ENCODE measurements at regions not wholly inside any gene's neighbourhood (a gene's known extent, or its start where the extent isn't known, plus 50 kb on each side); places are given as distances from the start of the nearest gene placed in this dataset.

- Histone ChIP-seq H3K27me3 (ENCODE audit: control insufficient read depth, insufficient read depth, low read length) (no peaks in the 10 kb centered on the region), H3K4me3 (ENCODE audit: low read depth, low read length) (no peak overlapping the region), H3K36me3 (ENCODE audit: control insufficient read depth, insufficient read depth, low read length) (no peaks in the 10 kb centered on the region)
- TF ChIP-seq CTCF (IDR thresholded peaks at IDR 0.05; ENCODE audit: insufficient read depth, low read depth, low read length): no peak
- no peak for DNase-seq (ENCODE audit: low read depth)
- POLR2A ChIA-PET: no interaction called here
- CTCF ChIA-PET: interaction anchor here (1.0 to 1.7 kb wide), 2 partner anchors 9 to 10 kb away, joined by 3 to 4 read pairs; no protein-coding TSS in a partner anchor
Observed at GRCh38 chr14:59009967-59010366, 178.5 kb upstream of the DAAM1 start.

- H3K36me3 ChIP-seq (ENCODE audit: control insufficient read depth, insufficient read depth, low read length): no peaks in the 10 kb centered on the region
- no peak for TF ChIP-seq CTCF (IDR thresholded peaks at IDR 0.05; ENCODE audit: insufficient read depth, low read depth, low read length)
- ChIA-PET CTCF (no interaction called here), POLR2A (no interaction called here)
- no peaks in the 10 kb centered on the region for H3K27me3 ChIP-seq (ENCODE audit: control insufficient read depth, insufficient read depth, low read length)
- DNase-seq (ENCODE audit: low read depth): no peak
- no peak overlapping the region for H3K4me3 ChIP-seq (ENCODE audit: low read depth, low read length)
Observed at GRCh38 chr14:59013672-59014298, 174.7 kb upstream of the DAAM1 start.

- no peak overlapping the region for H3K4me3 ChIP-seq (ENCODE audit: low read depth, low read length)
- no peaks in the 10 kb centered on the region for H3K36me3 ChIP-seq (ENCODE audit: control insufficient read depth, insufficient read depth, low read length)
- no peak for TF ChIP-seq CTCF (IDR thresholded peaks at IDR 0.05; ENCODE audit: insufficient read depth, low read depth, low read length)
- CTCF ChIA-PET: interaction anchor here (1.8 kb wide), 1 partner anchor 11 kb away, joined by 4 read pairs; no protein-coding TSS in a partner anchor
- H3K27me3 ChIP-seq (ENCODE audit: control insufficient read depth, insufficient read depth, low read length): no peaks in the 10 kb centered on the region
- POLR2A ChIA-PET: no interaction called here
- no peak for DNase-seq (ENCODE audit: low read depth)
Observed at GRCh38 chr14:59015482-59015881, 173.0 kb upstream of the DAAM1 start.

GRCh38 chr14:59017285-59017965, 171.0 kb upstream of the DAAM1 start:
- Histone ChIP-seq H3K36me3 (ENCODE audit: control insufficient read depth, insufficient read depth, low read length) (no peaks in the 10 kb centered on the region), H3K4me3 (ENCODE audit: low read depth, low read length) (no peak overlapping the region), H3K27me3 (ENCODE audit: control insufficient read depth, insufficient read depth, low read length) (no peaks in the 10 kb centered on the region)
- no peak for TF ChIP-seq CTCF (IDR thresholded peaks at IDR 0.05; ENCODE audit: insufficient read depth, low read depth, low read length)
- POLR2A ChIA-PET: no interaction called here
- DNase-seq (ENCODE audit: low read depth): no peak
- CTCF ChIA-PET: interaction anchor here (1.0 to 1.4 kb wide), 2 partner anchors 76 to 516 kb away, joined by 3 read pairs; no protein-coding TSS in a partner anchor

- no peak for TF ChIP-seq CTCF (IDR thresholded peaks at IDR 0.05; ENCODE audit: insufficient read depth, low read depth, low read length)
- no peak for DNase-seq (ENCODE audit: low read depth)
- Histone ChIP-seq H3K4me3 (ENCODE audit: low read depth, low read length) (no peak overlapping the region), H3K36me3 (ENCODE audit: control insufficient read depth, insufficient read depth, low read length) (no peaks in the 10 kb centered on the region), H3K27me3 (ENCODE audit: control insufficient read depth, insufficient read depth, low read length) (no peaks in the 10 kb centered on the region)
- ChIA-PET CTCF (interaction anchor here (1.2 to 1.5 kb wide), 2 partner anchors 8 to 382 kb away, joined by 4 read pairs; no protein-coding TSS in a partner anchor), POLR2A (no interaction called here)
Observed at GRCh38 chr14:59018460-59018859, 170.0 kb upstream of the DAAM1 start.

Data from BJ (cell line).